Liver (tissue), 8 donors: ENCODE measurements at regions not wholly inside any gene's neighbourhood (a gene's known extent, or its start where the extent isn't known, plus 50 kb on each side); places are given as distances from the start of the nearest gene placed in this dataset.

ENCODE experiments used
- DNase-seq: peaks from one replicate; pipeline ENCODE4 v3.0.0-alpha.2; 2017; ENCODE audit warnings: low spot score
- H3K27ac ChIP-seq, 2 donors: one replicate each; pipeline ENCODE4 v1.7.0; 2013; ENCODE audit warnings: inconsistent platforms in 2 of 2, low read length in 2 of 2, control low read depth in 1 of 2, low read depth in 1 of 2, mild to moderate bottlenecking in 1 of 2
- H3K27me3 ChIP-seq, 4 donors: one replicate each; pipeline versions ENCODE4 v1.6.1 to v1.7.0; 2013; ENCODE audit warnings: low read length in 3 of 4, inconsistent platforms in 1 of 4, mild to moderate bottlenecking in 1 of 4, moderate library complexity in 1 of 4; ENCODE audit not compliant: control insufficient read depth in 4 of 4, insufficient read depth in 4 of 4
- H3K36me3 ChIP-seq, 4 donors: one replicate each; pipeline versions ENCODE4 v1.6.1 to v1.7.0; 2013; ENCODE audit warnings: low read length in 3 of 4, mild to moderate bottlenecking in 3 of 4, low read depth in 1 of 4, moderate library complexity in 1 of 4; ENCODE audit not compliant: control insufficient read depth in 4 of 4, insufficient read depth in 3 of 4
- H3K4me1 ChIP-seq, 4 donors: one replicate each; pipeline versions ENCODE4 v1.6.1 to v1.7.0; 2013; ENCODE audit warnings: low read length in 3 of 4, mild to moderate bottlenecking in 3 of 4, moderate library complexity in 1 of 4; ENCODE audit not compliant: control insufficient read depth in 4 of 4, insufficient read depth in 4 of 4
- H3K4me3 ChIP-seq, 3 donors: one replicate each; pipeline versions ENCODE4 v1.6.1 to v1.7.0; 2013; ENCODE audit warnings: low read length in 3 of 3, control low read depth in 1 of 3, low read depth in 1 of 3, mild to moderate bottlenecking in 1 of 3
- H3K9ac ChIP-seq, 2 donors: one replicate each; pipeline ENCODE4 v1.7.0; 2013; ENCODE audit warnings: low read length in 2 of 2, mild to moderate bottlenecking in 2 of 2, moderate library complexity in 2 of 2, control low read depth in 1 of 2, low read depth in 1 of 2
- H3K9me3 ChIP-seq, 4 donors: one replicate each; pipeline versions ENCODE4 v1.6.1 to v1.7.0; 2013; ENCODE audit warnings: low read length in 3 of 4; ENCODE audit not compliant: control insufficient read depth in 4 of 4
- FOXA2 ChIP-seq: IDR thresholded peaks from 2 replicates; pipeline ENCODE4 v1.6.1; 2016; ENCODE audit warnings: antibody characterized with exemption
- GABPA ChIP-seq, 2 donors: IDR thresholded peaks in 1 of 2; conservative IDR thresholded peaks in 1 of 2; 2 replicates each; pipeline ENCODE4 v1.6.1; 2016; ENCODE audit warnings: antibody characterized with exemption in 2 of 2, mild to moderate bottlenecking in 1 of 2, moderate library complexity in 1 of 2
- HNF4A ChIP-seq, 2 donors: conservative IDR thresholded peaks; 2 replicates each; pipeline ENCODE4 v1.6.1; 2016; ENCODE audit warnings: antibody characterized with exemption in 2 of 2, mild to moderate bottlenecking in 2 of 2
- HNF4G ChIP-seq: IDR thresholded peaks from 2 replicates; pipeline ENCODE4 v1.6.1; 2016; ENCODE audit warnings: antibody characterized with exemption
- JUND ChIP-seq, 2 donors: IDR thresholded peaks; 2 replicates each; pipeline ENCODE4 v1.6.1; 2016; ENCODE audit warnings: antibody characterized with exemption in 2 of 2
- NR2F2 ChIP-seq: IDR thresholded peaks from 2 replicates; pipeline ENCODE4 v1.6.1; 2016; ENCODE audit warnings: antibody characterized with exemption
- RAD21 ChIP-seq, 2 donors: IDR thresholded peaks; 2 replicates each; pipeline ENCODE4 v1.6.1; 2016; ENCODE audit warnings: antibody characterized with exemption in 2 of 2, mild to moderate bottlenecking in 2 of 2
- RXRA ChIP-seq, 2 donors: IDR thresholded peaks; 2 replicates each; pipeline ENCODE4 v1.6.1; 2017 to 2018; ENCODE audit warnings: antibody characterized with exemption in 2 of 2, mild to moderate bottlenecking in 1 of 2
- SP1 ChIP-seq: IDR thresholded peaks from 2 replicates; pipeline ENCODE4 v1.6.1; 2018; ENCODE audit warnings: antibody characterized with exemption, mild to moderate bottlenecking
- TAF1 ChIP-seq: conservative IDR thresholded peaks from 2 replicates; pipeline ENCODE4 v1.6.1; 2016; ENCODE audit warnings: antibody characterized with exemption, mild to moderate bottlenecking
- YY1 ChIP-seq: IDR thresholded peaks from 2 replicates; pipeline ENCODE4 v1.6.1; 2016; ENCODE audit warnings: antibody characterized with exemption, mild to moderate bottlenecking
- WGBS: extraction: QIAGEN DNeasy Blood & Tissue Kit; methylation state at CpG from one replicate; pipeline ENCODE4 v1.1.7; 2013; 5-methylcytosine and 5-hydroxymethylcytosine counted together
- TF ChIP-seq, protein P1 (sequence below): IDR thresholded peaks from 2 replicates; pipeline ENCODE4 v1.6.1; 2016; ENCODE audit warnings: antibody characterized with exemption
- TF ChIP-seq, protein P2 (sequence below): IDR thresholded peaks from 2 replicates; pipeline ENCODE4 v1.6.1; 2016; ENCODE audit warnings: antibody characterized with exemption
- TF ChIP-seq, protein P3 (sequence below): IDR thresholded peaks from 2 replicates; pipeline ENCODE4 v1.6.1; 2016; ENCODE audit warnings: antibody characterized with exemption, mild to moderate bottlenecking
- TF ChIP-seq, protein P4 (sequence below): fragments of 150-350 bp; IDR thresholded peaks from 2 replicates; pipeline ENCODE4 v1.5.1; 2017; ENCODE audit warnings: improper control_type of control experiment, low read depth, low read length; ENCODE audit not compliant: missing input control
- donor health status: healthy.
- donor health status: healthy.
- donor health status: healthy.
- donor health status: healthy.
- donor health status: healthy.

DNA sequence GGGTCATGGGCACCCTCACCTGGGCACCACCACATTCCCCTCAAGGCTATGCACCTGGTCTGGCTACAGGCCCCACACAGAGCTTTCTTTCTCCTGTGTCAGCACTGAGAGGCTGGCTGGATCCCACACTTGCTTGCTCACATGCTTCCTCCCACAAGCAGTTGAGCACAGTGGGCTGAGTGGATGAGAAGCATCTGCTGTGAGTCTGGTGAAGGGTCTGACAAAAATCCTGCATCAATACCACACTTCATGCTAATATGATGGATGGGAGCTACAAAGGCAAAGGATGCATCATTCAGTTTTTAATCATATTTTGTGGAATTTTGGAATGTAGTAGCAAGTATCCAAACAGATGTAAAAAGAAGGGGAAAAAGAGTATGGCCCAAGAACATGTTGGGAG lies 830.8 kb upstream of the PTPRD start:
- no peaks in the 10 kb centered on the region for H3K36me3 ChIP-seq
- no peak for DNase-seq
- H3K4me3 ChIP-seq, result no peak overlapping the region
- H3K4me1 ChIP-seq, result no peaks in the 10 kb centered on the region
- H3K9me3 ChIP-seq, result no peaks in the 10 kb centered on the region
- no peak overlapping the region for H3K27ac ChIP-seq
- H3K9ac ChIP-seq, result no peak overlapping the region
- TF ChIP-seq RXRA (IDR thresholded peaks at IDR 0.05) (no peak), TAF1 (no peak)
- no peaks in the 10 kb centered on the region for H3K27me3 ChIP-seq

DNA sequence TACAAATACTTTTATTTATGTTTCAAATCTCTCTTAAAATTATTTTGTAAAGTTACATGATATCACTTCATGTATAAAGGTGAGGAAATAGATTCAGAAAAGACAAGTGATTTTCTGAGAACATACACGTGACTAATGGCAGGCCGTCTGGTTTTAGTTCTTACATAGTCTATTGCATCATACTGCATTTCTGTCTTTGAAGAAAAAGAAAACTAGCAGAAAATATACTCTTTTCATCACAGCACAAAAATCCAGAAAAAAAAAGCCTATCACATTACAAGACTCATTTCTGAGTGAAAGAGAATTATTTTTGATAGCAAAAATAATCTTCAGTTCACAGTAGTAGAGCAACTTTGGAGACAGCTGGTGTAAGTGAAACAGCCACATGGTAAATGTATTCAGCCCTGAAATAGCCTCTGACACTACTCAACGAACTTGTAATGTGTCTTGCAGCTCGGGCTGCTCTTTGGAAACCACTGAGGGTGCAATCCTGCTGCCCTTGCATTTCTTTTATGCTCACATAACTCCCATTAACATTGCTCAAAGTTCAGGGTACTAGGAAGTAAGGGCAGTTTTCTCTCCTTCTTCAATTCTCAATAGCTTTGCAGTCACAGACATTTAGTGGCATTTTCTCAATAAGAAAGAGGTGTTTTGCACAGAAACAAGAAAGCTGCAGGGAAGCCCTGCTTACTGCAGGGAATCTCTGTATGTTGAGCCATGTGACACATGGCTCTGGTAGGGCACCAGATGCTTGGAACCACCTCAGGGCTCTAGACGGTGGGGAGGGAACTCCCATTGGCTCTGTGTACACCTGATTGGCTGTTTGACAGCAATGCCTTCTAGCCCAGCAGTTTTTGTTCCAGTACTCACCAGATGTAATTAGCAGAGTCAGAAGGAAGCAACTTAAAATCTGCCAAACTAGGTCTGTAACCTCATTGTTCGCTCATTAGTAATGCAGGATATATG lies 845.3 kb upstream of the PTPRD start:
- no peak for DNase-seq

DNA sequence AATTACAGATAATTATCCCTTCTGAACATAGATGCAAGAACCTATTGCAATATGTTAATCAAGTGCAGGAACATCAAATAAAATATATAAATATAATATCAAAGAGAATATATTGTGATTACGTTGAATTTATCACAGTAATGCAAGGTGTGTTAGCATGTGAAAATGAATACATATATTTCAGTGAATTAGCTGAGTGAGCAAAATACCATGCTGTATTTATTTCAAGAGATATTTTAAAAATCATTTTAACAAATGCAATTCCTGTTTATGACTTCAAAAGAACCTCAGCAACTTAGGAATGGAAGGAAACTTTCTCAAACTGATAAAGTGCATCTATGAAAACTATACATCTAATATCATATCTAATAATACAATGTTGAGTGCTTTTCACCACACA lies 856.9 kb upstream of the PTPRD start:
- no peak overlapping the region for H3K4me3 ChIP-seq
- DNase-seq, result no peak
- 83% methylated on average over 1 of the region's 1 CpG for WGBS
- no peak overlapping the region for H3K9ac ChIP-seq
- no peaks in the 10 kb centered on the region for H3K9me3 ChIP-seq
- H3K27me3 ChIP-seq, result no peaks in the 10 kb centered on the region
- no peaks in the 10 kb centered on the region for H3K4me1 ChIP-seq
- H3K27ac ChIP-seq, result no peak overlapping the region
- no peaks in the 10 kb centered on the region for H3K36me3 ChIP-seq
- TF ChIP-seq FOXA2 (no peak), GABPA (IDR thresholded peaks at IDR 0.05 in 1 of 2, conservative IDR thresholded peaks at IDR 0.05 in 1 of 2) (no peak), SP1 (no peak), NR2F2 (no peak), TAF1 (no peak), JUND (IDR thresholded peaks at IDR 0.05) (no peak), YY1 (no peak), HNF4A (conservative IDR thresholded peaks at IDR 0.05) (no peak)
- TF ChIP-seq, protein P1, sequence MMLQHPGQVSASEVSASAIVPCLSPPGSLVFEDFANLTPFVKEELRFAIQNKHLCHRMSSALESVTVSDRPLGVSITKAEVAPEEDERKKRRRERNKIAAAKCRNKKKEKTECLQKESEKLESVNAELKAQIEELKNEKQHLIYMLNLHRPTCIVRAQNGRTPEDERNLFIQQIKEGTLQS, result no peak
- TF ChIP-seq, protein P2, sequence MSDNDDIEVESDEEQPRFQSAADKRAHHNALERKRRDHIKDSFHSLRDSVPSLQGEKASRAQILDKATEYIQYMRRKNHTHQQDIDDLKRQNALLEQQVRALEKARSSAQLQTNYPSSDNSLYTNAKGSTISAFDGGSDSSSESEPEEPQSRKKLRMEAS, result no peak
- TF ChIP-seq, protein P3, sequence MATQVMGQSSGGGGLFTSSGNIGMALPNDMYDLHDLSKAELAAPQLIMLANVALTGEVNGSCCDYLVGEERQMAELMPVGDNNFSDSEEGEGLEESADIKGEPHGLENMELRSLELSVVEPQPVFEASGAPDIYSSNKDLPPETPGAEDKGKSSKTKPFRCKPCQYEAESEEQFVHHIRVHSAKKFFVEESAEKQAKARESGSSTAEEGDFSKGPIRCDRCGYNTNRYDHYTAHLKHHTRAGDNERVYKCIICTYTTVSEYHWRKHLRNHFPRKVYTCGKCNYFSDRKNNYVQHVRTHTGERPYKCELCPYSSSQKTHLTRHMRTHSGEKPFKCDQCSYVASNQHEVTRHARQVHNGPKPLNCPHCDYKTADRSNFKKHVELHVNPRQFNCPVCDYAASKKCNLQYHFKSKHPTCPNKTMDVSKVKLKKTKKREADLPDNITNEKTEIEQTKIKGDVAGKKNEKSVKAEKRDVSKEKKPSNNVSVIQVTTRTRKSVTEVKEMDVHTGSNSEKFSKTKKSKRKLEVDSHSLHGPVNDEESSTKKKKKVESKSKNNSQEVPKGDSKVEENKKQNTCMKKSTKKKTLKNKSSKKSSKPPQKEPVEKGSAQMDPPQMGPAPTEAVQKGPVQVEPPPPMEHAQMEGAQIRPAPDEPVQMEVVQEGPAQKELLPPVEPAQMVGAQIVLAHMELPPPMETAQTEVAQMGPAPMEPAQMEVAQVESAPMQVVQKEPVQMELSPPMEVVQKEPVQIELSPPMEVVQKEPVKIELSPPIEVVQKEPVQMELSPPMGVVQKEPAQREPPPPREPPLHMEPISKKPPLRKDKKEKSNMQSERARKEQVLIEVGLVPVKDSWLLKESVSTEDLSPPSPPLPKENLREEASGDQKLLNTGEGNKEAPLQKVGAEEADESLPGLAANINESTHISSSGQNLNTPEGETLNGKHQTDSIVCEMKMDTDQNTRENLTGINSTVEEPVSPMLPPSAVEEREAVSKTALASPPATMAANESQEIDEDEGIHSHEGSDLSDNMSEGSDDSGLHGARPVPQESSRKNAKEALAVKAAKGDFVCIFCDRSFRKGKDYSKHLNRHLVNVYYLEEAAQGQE, result no peak
- TF ChIP-seq, protein P4, sequence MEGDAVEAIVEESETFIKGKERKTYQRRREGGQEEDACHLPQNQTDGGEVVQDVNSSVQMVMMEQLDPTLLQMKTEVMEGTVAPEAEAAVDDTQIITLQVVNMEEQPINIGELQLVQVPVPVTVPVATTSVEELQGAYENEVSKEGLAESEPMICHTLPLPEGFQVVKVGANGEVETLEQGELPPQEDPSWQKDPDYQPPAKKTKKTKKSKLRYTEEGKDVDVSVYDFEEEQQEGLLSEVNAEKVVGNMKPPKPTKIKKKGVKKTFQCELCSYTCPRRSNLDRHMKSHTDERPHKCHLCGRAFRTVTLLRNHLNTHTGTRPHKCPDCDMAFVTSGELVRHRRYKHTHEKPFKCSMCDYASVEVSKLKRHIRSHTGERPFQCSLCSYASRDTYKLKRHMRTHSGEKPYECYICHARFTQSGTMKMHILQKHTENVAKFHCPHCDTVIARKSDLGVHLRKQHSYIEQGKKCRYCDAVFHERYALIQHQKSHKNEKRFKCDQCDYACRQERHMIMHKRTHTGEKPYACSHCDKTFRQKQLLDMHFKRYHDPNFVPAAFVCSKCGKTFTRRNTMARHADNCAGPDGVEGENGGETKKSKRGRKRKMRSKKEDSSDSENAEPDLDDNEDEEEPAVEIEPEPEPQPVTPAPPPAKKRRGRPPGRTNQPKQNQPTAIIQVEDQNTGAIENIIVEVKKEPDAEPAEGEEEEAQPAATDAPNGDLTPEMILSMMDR, result no peak

More for the DNA sequence above, 845.3 kb upstream of the PTPRD start:
- no peaks in the 10 kb centered on the region for H3K27me3 ChIP-seq
- no peaks in the 10 kb centered on the region for H3K36me3 ChIP-seq
- WGBS, result 36% methylated on average over 6 of the region's 6 CpGs
- H3K4me3 ChIP-seq, result no peak overlapping the region
- peaks cover 0 to 2% (median 0%) of the 10 kb centered on the region in 4 donors for H3K9me3 ChIP-seq
- H3K9ac ChIP-seq, result no peak overlapping the region
- H3K4me1 ChIP-seq, result no peaks in the 10 kb centered on the region
- H3K27ac ChIP-seq, result no peak overlapping the region
- TF ChIP-seq, protein P3, result no peak
- TF ChIP-seq GABPA (IDR thresholded peaks at IDR 0.05 in 1 of 2, conservative IDR thresholded peaks at IDR 0.05 in 1 of 2) (no peak), SP1 (no peak), NR2F2 (no peak), RAD21 (IDR thresholded peaks at IDR 0.05) (no peak), HNF4G (no peak), JUND (IDR thresholded peaks at IDR 0.05) (no peak), TAF1 (no peak), FOXA2 (no peak)
